SH-SY5Y (cell line): ENCODE measurements at regions not wholly inside any gene's neighbourhood (a gene's known extent, or its start where the extent isn't known, plus 50 kb on each side); places are given as distances from the start of the nearest gene placed in this dataset.

Experiments used
- GATA2 ChIP-seq: IDR thresholded peaks from 2 replicates; pipeline ENCODE4 v1.6.1; 2011; ENCODE audit warnings: mild to moderate bottlenecking, low read depth, low read length
- GATA3 ChIP-seq: IDR thresholded peaks from 2 replicates; pipeline ENCODE4 v1.6.1; 2011; ENCODE audit warnings: low read depth, mild to moderate bottlenecking, low read length, moderate library complexity

- TF ChIP-seq GATA2 (no peak), GATA3 (no peak)
Measured at GRCh38 chr18:22625406-22625805, 207.7 kb upstream of the CTAGE1 start.
